ENCODE measurements at regions not wholly inside any gene's neighbourhood (a gene's known extent, or its start where the extent isn't known, plus 50 kb on each side); places are given as distances from the start of the nearest gene placed in this dataset.

GRCh38 chr13:44096901-44097300 lies 217.2 kb downstream of the LACC1 start:
- DNase-seq (ENCODE audit: low spot score) = no peak

GRCh38 chr13:44098559-44098958 lies 218.9 kb downstream of the LACC1 start:
- DNase-seq (ENCODE audit: low spot score) = no peak

- no peak for DNase-seq (ENCODE audit: low spot score)
Observed at GRCh38 chr13:44101347-44102083, 221.8 kb downstream of the LACC1 start.

- DNase-seq (ENCODE audit: low spot score) = no peak
Observed at GRCh38 chr13:44103429-44104196, 223.9 kb downstream of the LACC1 start.

GRCh38 chr13:44104197-44104490 lies 224.4 kb downstream of the LACC1 start:
- DNase-seq (ENCODE audit: low spot score) = no peak

GRCh38 chr13:44104969-44105368 lies 225.3 kb downstream of the LACC1 start:
- no peak for DNase-seq (ENCODE audit: low spot score)

GRCh38 chr13:44106266-44107152 lies 226.8 kb downstream of the LACC1 start:
- DNase-seq (ENCODE audit: low spot score) = no peak

GRCh38 chr13:44107357-44108121 lies 227.8 kb downstream of the LACC1 start:
- no peak for DNase-seq (ENCODE audit: low spot score)

- DNase-seq (ENCODE audit: low spot score) = no peak
Observed at GRCh38 chr13:44108331-44108858, 228.7 kb downstream of the LACC1 start.

- no peak for DNase-seq (ENCODE audit: low spot score)
Observed at GRCh38 chr13:44110091-44110621, 230.5 kb downstream of the LACC1 start.

GRCh38 chr13:44111701-44112100 lies 232.0 kb downstream of the LACC1 start:
- DNase-seq (ENCODE audit: low spot score) = no peak

GRCh38 chr13:44112700-44113329 lies 233.1 kb downstream of the LACC1 start:
- DNase-seq (ENCODE audit: low spot score) = no peak

GRCh38 chr13:44116562-44117332 lies 237.0 kb downstream of the LACC1 start:
- DNase-seq (ENCODE audit: low spot score) = no peak

GRCh38 chr13:44117351-44117750 lies 237.6 kb downstream of the LACC1 start:
- no peak for DNase-seq (ENCODE audit: low spot score)

GRCh38 chr13:44117816-44118215 lies 238.1 kb downstream of the LACC1 start:
- DNase-seq (ENCODE audit: low spot score) = no peak

GRCh38 chr13:44118881-44119280 lies 239.2 kb downstream of the LACC1 start:
- no peak for DNase-seq (ENCODE audit: low spot score)

- DNase-seq (ENCODE audit: low spot score) = no peak
Observed at GRCh38 chr13:44120043-44120442, 240.3 kb downstream of the LACC1 start.

GRCh38 chr13:44120849-44121755 lies 241.4 kb downstream of the LACC1 start:
- DNase-seq (ENCODE audit: low spot score) = no peak

- DNase-seq (ENCODE audit: low spot score) = no peak
Observed at GRCh38 chr13:44124352-44124751, 244.6 kb downstream of the LACC1 start.

Data from hematopoietic multipotent progenitor cell treated with erythropoietin and hydrocortisone succinate and interleukin-3 and kit ligand, for 15 days (in vitro differentiated cells).